H9 (cell line): ENCODE measurements at regions not wholly inside any gene's neighbourhood (a gene's known extent, or its start where the extent isn't known, plus 50 kb on each side); places are given as distances from the start of the nearest gene placed in this dataset.

Source experiments
- DNase-seq: peaks from one replicate; pipeline ENCODE4 v3.0.0-alpha.2; 2017
- H2AFZ ChIP-seq: one replicate; pipeline ENCODE4 v1.6.1; 2013; ENCODE audit warnings: mild to moderate bottlenecking, low read length, control low read depth, moderate library complexity
- H2AK5ac ChIP-seq: 2 replicates; pipeline ENCODE4 v1.6.1; 2013; ENCODE audit warnings: low read length, control low read depth, mixed read lengths; ENCODE audit not compliant: insufficient read length
- H2BK120ac ChIP-seq: one replicate; pipeline ENCODE4 v1.6.1; 2013; ENCODE audit warnings: low read depth, mild to moderate bottlenecking, low read length, control low read depth, inconsistent platforms; ENCODE audit not compliant: poor library complexity, severe bottlenecking
- H2BK12ac ChIP-seq: 2 replicates; pipeline ENCODE4 v1.6.1; 2013; ENCODE audit warnings: low read length, control low read depth, mixed read lengths, low read depth; ENCODE audit not compliant: insufficient read length
- H2BK15ac ChIP-seq: 2 replicates; pipeline ENCODE4 v1.6.1; 2013; ENCODE audit warnings: low read depth, low read length, control low read depth
- H2BK20ac ChIP-seq: one replicate; pipeline ENCODE4 v1.6.1; 2013; ENCODE audit warnings: low read depth, mild to moderate bottlenecking, low read length, control low read depth, inconsistent platforms; ENCODE audit not compliant: poor library complexity, severe bottlenecking
- H2BK5ac ChIP-seq: 2 replicates; pipeline ENCODE4 v1.6.1; 2013; ENCODE audit warnings: low read length, control low read depth, mixed read lengths; ENCODE audit not compliant: insufficient read length
- H3K14ac ChIP-seq: 2 replicates; pipeline ENCODE4 v1.6.1; 2013; ENCODE audit warnings: low read length, control low read depth; ENCODE audit not compliant: insufficient read depth
- H3K18ac ChIP-seq: 2 replicates; pipeline ENCODE4 v1.6.1; 2013; ENCODE audit warnings: low read depth, mild to moderate bottlenecking, mixed read lengths, low read length, control low read depth; ENCODE audit not compliant: insufficient read length
- H3K23ac ChIP-seq: 2 replicates; pipeline ENCODE4 v1.6.1; 2013; ENCODE audit warnings: low read length, control low read depth, mixed read lengths, low read depth; ENCODE audit not compliant: insufficient read length
- H3K23me2 ChIP-seq: 2 replicates; pipeline ENCODE4 v1.6.1; 2013; ENCODE audit warnings: low read depth, mild to moderate bottlenecking, mixed read lengths, low read length, control low read depth; ENCODE audit not compliant: insufficient read length, poor library complexity, severe bottlenecking
- H3K27ac ChIP-seq: 2 replicates; pipeline ENCODE4 v1.5.1; 2013; ENCODE audit warnings: low read length, control low read depth, mixed read lengths, low read depth; ENCODE audit not compliant: insufficient read length
- H3K27me3 ChIP-seq: 2 replicates; pipeline ENCODE4 v1.6.1; 2013; ENCODE audit warnings: low read length, control low read depth, inconsistent platforms; ENCODE audit not compliant: insufficient read depth
- H3K4ac ChIP-seq: 2 replicates; pipeline ENCODE4 v1.6.1; 2013; ENCODE audit warnings: low read depth, mild to moderate bottlenecking, control low read depth, inconsistent platforms, low read length, moderate library complexity
- H3K4me1 ChIP-seq: 2 replicates; pipeline ENCODE4 v1.6.1; 2013; ENCODE audit warnings: low read length, control low read depth, inconsistent platforms; ENCODE audit not compliant: insufficient read depth
- H3K4me2 ChIP-seq: 2 replicates; pipeline ENCODE4 v1.6.1; 2013; ENCODE audit warnings: low read length, control low read depth, mixed read lengths; ENCODE audit not compliant: insufficient read length, insufficient read depth
- H3K56ac ChIP-seq: 2 replicates; pipeline ENCODE4 v1.6.1; 2013; ENCODE audit warnings: low read depth, mild to moderate bottlenecking, mixed read lengths, low read length, control low read depth; ENCODE audit not compliant: insufficient read length
- H3K79me1 ChIP-seq: 2 replicates; pipeline ENCODE4 v1.6.1; 2013; ENCODE audit warnings: low read depth, mild to moderate bottlenecking, moderate library complexity, low read length, control low read depth, inconsistent platforms; ENCODE audit not compliant: insufficient read depth, poor library complexity, severe bottlenecking
- H3K79me2 ChIP-seq: 2 replicates; pipeline ENCODE4 v1.6.1; 2013; ENCODE audit warnings: low read length, control low read depth, inconsistent platforms; ENCODE audit not compliant: insufficient read depth
- H3K9ac ChIP-seq: 2 replicates; pipeline ENCODE4 v1.6.1; 2013; ENCODE audit warnings: low read length, control low read depth, mixed read lengths; ENCODE audit not compliant: insufficient read length; ENCODE audit errors: extremely low read depth
- H3K9me3 ChIP-seq: one replicate; pipeline ENCODE4 v1.6.1; 2013; ENCODE audit warnings: low read depth, low read length, inconsistent platforms; ENCODE audit not compliant: control insufficient read depth
- H3T11ph ChIP-seq: one replicate; pipeline ENCODE4 v1.6.1; 2013; ENCODE audit warnings: mild to moderate bottlenecking, low read length, control low read depth, inconsistent platforms
- H4K20me1 ChIP-seq: one replicate; pipeline ENCODE4 v1.6.1; 2013; ENCODE audit not compliant: control insufficient read depth, insufficient read length, insufficient read depth
- H4K5ac ChIP-seq: 2 replicates; pipeline ENCODE4 v1.6.1; 2013; ENCODE audit warnings: low read depth, mild to moderate bottlenecking, mixed read lengths, low read length, control low read depth; ENCODE audit not compliant: insufficient read length
- H4K8ac ChIP-seq: replicated peaks from 2 replicates; pipeline ENCODE4 v1.6.1; 2013; ENCODE audit warnings: low read length, control low read depth, mixed read lengths, low read depth; ENCODE audit not compliant: insufficient read length
- H4K91ac ChIP-seq: 2 replicates; pipeline ENCODE4 v1.6.1; 2013; ENCODE audit warnings: low read depth, mild to moderate bottlenecking, moderate library complexity, mixed read lengths, low read length, control low read depth; ENCODE audit not compliant: insufficient read length
- H3K27ac Mint-ChIP-seq, 3 experiments: 2 replicates in 2 of 3; 3 replicates in 1 of 3; pipeline ENCODE4 v1.8.0; 2020 to 2021; ENCODE audit warnings: mixed read lengths in 3 of 3, mild to moderate bottlenecking in 1 of 3, moderate library complexity in 1 of 3
- H3K27me3 Mint-ChIP-seq: 2 replicates; pipeline ENCODE4 v1.8.0; 2021; ENCODE audit warnings: low read depth, mild to moderate bottlenecking, moderate library complexity, mixed read lengths
- H3K36me3 Mint-ChIP-seq, 3 experiments: 2 replicates in 2 of 3; 3 replicates in 1 of 3; pipeline ENCODE4 v1.8.0; 2020 to 2021; ENCODE audit warnings: low read depth in 3 of 3, mixed read lengths in 3 of 3; ENCODE audit not compliant: insufficient read depth in 1 of 3
- H3K4me1 Mint-ChIP-seq, 2 experiments: 2 replicates each; pipeline ENCODE4 v1.8.0; 2020; ENCODE audit warnings: mixed read lengths in 2 of 2
- H3K4me3 Mint-ChIP-seq, 2 experiments: 2 replicates in 1 of 2; 3 replicates in 1 of 2; pipeline ENCODE4 v1.8.0; 2020 to 2021; ENCODE audit warnings: mild to moderate bottlenecking in 2 of 2, mixed read lengths in 2 of 2, moderate library complexity in 1 of 2
- H3K9me3 Mint-ChIP-seq, 2 experiments: 2 replicates in 1 of 2; 3 replicates in 1 of 2; pipeline ENCODE4 v1.8.0; 2020; ENCODE audit warnings: mild to moderate bottlenecking in 2 of 2, mixed read lengths in 2 of 2, moderate library complexity in 1 of 2
- CTCF ChIP-seq: fragments of 200-600 bp; sonication (generic); conservative IDR thresholded peaks from 3 replicates; pipeline ENCODE4 v1.8.0; 2021; ENCODE audit warnings: antibody characterized with exemption, mild to moderate bottlenecking
- WGBS: extraction: QIAGEN DNeasy Blood & Tissue Kit; methylation state at CpG from one replicate; pipeline ENCODE4 v1.1.7; 2013; ENCODE audit warnings: missing lambda C conversion rate, low lambda C conversion rate, mixed read lengths; ENCODE audit not compliant: insufficient read length; ENCODE audit errors: extremely low coverage; 5-methylcytosine and 5-hydroxymethylcytosine counted together

- H2AFZ ChIP-seq: no peak overlapping the region
- WGBS: no CpG with 5 or more reads among the region's 5 CpGs
- no peak overlapping the region for H3K18ac ChIP-seq
- Mint-ChIP-seq H3K4me1 (peaks cover 0 to 5% of the 10 kb centered on the region in 2 experiments; a peak in 2 of 4 replicates), H3K36me3 (no peaks in the 10 kb centered on the region), H3K27ac (no peak overlapping the region), H3K27me3 (no peaks in the 10 kb centered on the region; the same call in 1 of the 2 replicates), H3K9me3 (no peaks in the 10 kb centered on the region; a peak in 1 of 5 replicates), H3K4me3 (no peak overlapping the region)
- no peak overlapping the region for H4K91ac ChIP-seq
- H4K8ac ChIP-seq: no peak overlapping the region
- no peak for TF ChIP-seq CTCF
- H3K27me3 ChIP-seq: no peaks in the 10 kb centered on the region
- no peak overlapping the region for H3K4me2 ChIP-seq
- no peaks in the 10 kb centered on the region for H3K23me2 ChIP-seq
- H2BK120ac ChIP-seq: no peak overlapping the region
- H4K5ac ChIP-seq: no peak overlapping the region
- no peak overlapping the region for H2AK5ac ChIP-seq
- H3K4ac ChIP-seq: no peak overlapping the region
- H2BK15ac ChIP-seq: no peak overlapping the region
- H3K79me1 ChIP-seq: no peaks in the 10 kb centered on the region
- H3K27ac ChIP-seq: no peak overlapping the region
- no peaks in the 10 kb centered on the region for H3K9me3 ChIP-seq
- H3K14ac ChIP-seq: no peak overlapping the region
- no peaks in the 10 kb centered on the region for H3K79me2 ChIP-seq
- no peak overlapping the region for H3K56ac ChIP-seq
- H3K4me1 ChIP-seq: no peaks in the 10 kb centered on the region
- no peaks in the 10 kb centered on the region for H4K20me1 ChIP-seq
- no peak overlapping the region for H2BK5ac ChIP-seq
- no peak overlapping the region for H3K9ac ChIP-seq
- no peak overlapping the region for H2BK12ac ChIP-seq
- no peak overlapping the region for H3T11ph ChIP-seq
- DNase-seq: no peak
- no peak overlapping the region for H2BK20ac ChIP-seq
- H3K23ac ChIP-seq: no peak overlapping the region
Observed at GRCh38 chr12:103161582-103162362, 204.3 kb downstream of the ASCL1 start.
